Stomach (tissue), 4 donors: ENCODE measurements at regions not wholly inside any gene's neighbourhood (a gene's known extent, or its start where the extent isn't known, plus 50 kb on each side); places are given as distances from the start of the nearest gene placed in this dataset.

ENCODE experiments used
- POLR2A ChIP-seq, 4 donors: fragments of 450-650 bp; IDR thresholded peaks; one replicate each; pipeline ENCODE4 v1.6.1; 2016; ENCODE audit warnings: antibody characterized with exemption in 4 of 4, control low read depth in 2 of 4, mild to moderate bottlenecking in 1 of 4, moderate library complexity in 1 of 4
- POLR2AphosphoS5 ChIP-seq, 3 donors: sonication (generic); formaldehyde crosslinking; IDR thresholded peaks; one replicate each; pipeline ENCODE4 v1.6.1; 2016; ENCODE audit warnings: antibody characterized with exemption in 3 of 3
- TF ChIP-seq, protein P1 (sequence below), 7 experiments: fragments of 450-650 bp in 4 of 7; fragments of 200-600 bp in 3 of 7; sonication (generic) in 3 of 7; IDR thresholded peaks; one replicate each; pipeline ENCODE4 v1.5.1; 2016 to 2019; ENCODE audit warnings: antibody characterized with exemption in 7 of 7, control low read depth in 2 of 7, mild to moderate bottlenecking in 1 of 7

DNA sequence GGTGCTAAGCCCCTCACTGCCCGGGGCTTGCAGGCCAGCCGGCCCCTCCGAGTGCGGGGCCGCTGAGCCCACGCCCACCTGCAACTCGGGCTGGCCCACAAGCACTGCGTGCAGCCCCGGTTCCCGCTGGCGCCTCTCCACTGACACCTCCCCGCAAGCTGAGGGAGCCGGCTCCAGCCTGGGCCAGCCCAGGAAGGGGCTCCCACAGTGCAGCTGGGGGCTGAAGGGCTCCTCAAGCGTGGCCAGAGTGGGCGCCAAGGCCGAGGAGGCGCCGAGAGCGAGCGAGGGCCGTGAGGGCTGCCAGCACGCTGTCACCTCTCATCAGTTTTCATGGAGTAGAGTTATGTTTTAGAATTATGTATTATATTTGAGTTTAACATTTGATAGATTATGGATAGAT lies 176.5 kb upstream of the FAM78B start:
- TF ChIP-seq, protein P1, sequence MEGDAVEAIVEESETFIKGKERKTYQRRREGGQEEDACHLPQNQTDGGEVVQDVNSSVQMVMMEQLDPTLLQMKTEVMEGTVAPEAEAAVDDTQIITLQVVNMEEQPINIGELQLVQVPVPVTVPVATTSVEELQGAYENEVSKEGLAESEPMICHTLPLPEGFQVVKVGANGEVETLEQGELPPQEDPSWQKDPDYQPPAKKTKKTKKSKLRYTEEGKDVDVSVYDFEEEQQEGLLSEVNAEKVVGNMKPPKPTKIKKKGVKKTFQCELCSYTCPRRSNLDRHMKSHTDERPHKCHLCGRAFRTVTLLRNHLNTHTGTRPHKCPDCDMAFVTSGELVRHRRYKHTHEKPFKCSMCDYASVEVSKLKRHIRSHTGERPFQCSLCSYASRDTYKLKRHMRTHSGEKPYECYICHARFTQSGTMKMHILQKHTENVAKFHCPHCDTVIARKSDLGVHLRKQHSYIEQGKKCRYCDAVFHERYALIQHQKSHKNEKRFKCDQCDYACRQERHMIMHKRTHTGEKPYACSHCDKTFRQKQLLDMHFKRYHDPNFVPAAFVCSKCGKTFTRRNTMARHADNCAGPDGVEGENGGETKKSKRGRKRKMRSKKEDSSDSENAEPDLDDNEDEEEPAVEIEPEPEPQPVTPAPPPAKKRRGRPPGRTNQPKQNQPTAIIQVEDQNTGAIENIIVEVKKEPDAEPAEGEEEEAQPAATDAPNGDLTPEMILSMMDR (IDR thresholded peaks at IDR 0.05) = no peak
- TF ChIP-seq POLR2A (IDR thresholded peaks at IDR 0.05) (no peak), POLR2AphosphoS5 (IDR thresholded peaks at IDR 0.05) (no peak)
